Mesendoderm (in vitro differentiated cells): ENCODE measurements at regions not wholly inside any gene's neighbourhood (a gene's known extent, or its start where the extent isn't known, plus 50 kb on each side); places are given as distances from the start of the nearest gene placed in this dataset.

Experiments
- DNase-seq: peaks from one replicate; pipeline ENCODE4 v3.0.0; 2013
- H2AK5ac ChIP-seq: 2 replicates; pipeline ENCODE4 v1.6.1; 2013; ENCODE audit warnings: low read length, inconsistent platforms
- H2BK120ac ChIP-seq: 2 replicates; pipeline ENCODE4 v1.6.1; 2013; ENCODE audit warnings: low read depth, mild to moderate bottlenecking, low read length, moderate library complexity, mixed read lengths
- H2BK15ac ChIP-seq: replicated peaks from 2 replicates; pipeline ENCODE4 v1.6.1; 2013; ENCODE audit warnings: low read depth, mild to moderate bottlenecking, moderate library complexity
- H2BK5ac ChIP-seq: 2 replicates; pipeline ENCODE4 v1.6.1; 2013; ENCODE audit warnings: low read length, inconsistent platforms
- H3K18ac ChIP-seq: 2 replicates; pipeline ENCODE4 v1.6.1; 2013; ENCODE audit warnings: mild to moderate bottlenecking, low read length, mixed read lengths
- H3K23ac ChIP-seq: one replicate; pipeline ENCODE4 v1.6.1; 2013; ENCODE audit warnings: low read length
- H3K27ac ChIP-seq: 2 replicates; pipeline ENCODE4 v1.5.1; 2013; ENCODE audit warnings: low read depth, mild to moderate bottlenecking, inconsistent platforms, low read length, moderate library complexity
- H3K27me3 ChIP-seq: 2 replicates; pipeline ENCODE4 v1.6.1; 2013; ENCODE audit warnings: low read length, control low read depth, mild to moderate bottlenecking, inconsistent platforms; ENCODE audit not compliant: insufficient read depth, poor library complexity
- H3K36me3 ChIP-seq: 2 replicates; pipeline ENCODE4 v1.6.1; 2013; ENCODE audit warnings: low read length, inconsistent platforms; ENCODE audit not compliant: control insufficient read depth, insufficient read depth
- H3K4ac ChIP-seq: one replicate; pipeline ENCODE4 v1.6.1; 2013; ENCODE audit warnings: low read depth, mild to moderate bottlenecking, low read length, moderate library complexity
- H3K4me1 ChIP-seq: 2 replicates; pipeline ENCODE4 v1.6.1; 2013; ENCODE audit warnings: low read depth, low read length, inconsistent platforms; ENCODE audit not compliant: control insufficient read depth
- H3K4me2 ChIP-seq: 2 replicates; pipeline ENCODE4 v1.6.1; 2013; ENCODE audit warnings: low read length
- H3K4me3 ChIP-seq: 2 replicates; pipeline ENCODE4 v1.5.1; 2013; ENCODE audit warnings: mild to moderate bottlenecking, low read length
- H3K56ac ChIP-seq: one replicate; pipeline ENCODE4 v1.6.1; 2013; ENCODE audit warnings: low read length
- H3K79me1 ChIP-seq: 2 replicates; pipeline ENCODE4 v1.6.1; 2013; ENCODE audit warnings: low read length, inconsistent platforms
- H3K79me2 ChIP-seq: 2 replicates; pipeline ENCODE4 v1.6.1; 2013; ENCODE audit warnings: mild to moderate bottlenecking, low read length; ENCODE audit not compliant: control insufficient read depth, insufficient read depth
- H3K9ac ChIP-seq: 2 replicates; pipeline ENCODE4 v1.6.1; 2013; ENCODE audit warnings: low read length, inconsistent platforms
- H4K5ac ChIP-seq: one replicate; pipeline ENCODE4 v1.6.1; 2013; ENCODE audit warnings: low read length
- H4K8ac ChIP-seq: one replicate; pipeline ENCODE4 v1.6.1; 2013; ENCODE audit warnings: low read depth, mild to moderate bottlenecking, control low read depth, low read length, moderate library complexity
- WGBS: extraction: QIAGEN DNeasy Blood & Tissue Kit; methylation state at CpG from one replicate; pipeline ENCODE4 v1.1.7; 2013; ENCODE audit warnings: low lambda C conversion rate, missing lambda C conversion rate; ENCODE audit not compliant: insufficient coverage; ENCODE audit errors: extremely low coverage; 5-methylcytosine and 5-hydroxymethylcytosine counted together

GRCh38 chr3:180177255-180177654 is 140.5 kb upstream of the PEX5L start:
- no peak for DNase-seq
- Histone ChIP-seq H3K18ac (no peak overlapping the region), H3K4me2 (no peak overlapping the region), H3K79me1 (no peaks in the 10 kb centered on the region), H3K4me3 (no peak overlapping the region), H2AK5ac (no peak overlapping the region), H4K5ac (no peak overlapping the region), H3K36me3 (no peaks in the 10 kb centered on the region), H2BK15ac (no peak overlapping the region), H3K27ac (no peak overlapping the region), H3K23ac (no peak overlapping the region), H3K27me3 (no peaks in the 10 kb centered on the region), H3K9ac (no peak overlapping the region), H2BK120ac (no peak overlapping the region), H3K4me1 (no peaks in the 10 kb centered on the region), H4K8ac (no peak overlapping the region), H3K79me2 (no peaks in the 10 kb centered on the region), H2BK5ac (no peak overlapping the region), H3K56ac (no peak overlapping the region), H3K4ac (no peak overlapping the region)
- no CpG with 5 or more reads among the region's 4 CpGs for WGBS

- no peak overlapping the region for H2BK15ac ChIP-seq
Measured at GRCh38 chr3:180179562-180179961, 142.8 kb upstream of the PEX5L start.

GRCh38 chr3:180180795-180181194 is 144.1 kb upstream of the PEX5L start:
- Histone ChIP-seq H3K79me1 (no peaks in the 10 kb centered on the region), H3K79me2 (no peaks in the 10 kb centered on the region), H2BK15ac (no peak overlapping the region), H3K9ac (no peak overlapping the region), H2BK5ac (no peak overlapping the region), H3K36me3 (no peaks in the 10 kb centered on the region), H3K27ac (no peak overlapping the region), H3K18ac (no peak overlapping the region), H3K27me3 (no peaks in the 10 kb centered on the region), H3K4me1 (no peaks in the 10 kb centered on the region), H3K4ac (no peak overlapping the region), H2AK5ac (no peak overlapping the region), H3K4me3 (no peak overlapping the region), H3K56ac (no peak overlapping the region), H4K5ac (no peak overlapping the region), H4K8ac (no peak overlapping the region), H3K23ac (no peak overlapping the region), H2BK120ac (no peak overlapping the region), H3K4me2 (no peak overlapping the region)
- no peak for DNase-seq
- no CpG with 5 or more reads among the region's 3 CpGs for WGBS

More at GRCh38 chr3:180179562-180179961, 142.8 kb upstream of the PEX5L start:
- H3K79me2 ChIP-seq, result no peaks in the 10 kb centered on the region
- H3K23ac ChIP-seq, result no peak overlapping the region
- no peak overlapping the region for H3K4ac ChIP-seq
- no peaks in the 10 kb centered on the region for H3K27me3 ChIP-seq
- H3K9ac ChIP-seq, result no peak overlapping the region
- no peak overlapping the region for H4K8ac ChIP-seq
- H3K4me1 ChIP-seq, result no peaks in the 10 kb centered on the region
- H3K4me3 ChIP-seq, result no peak overlapping the region
- H3K18ac ChIP-seq, result no peak overlapping the region
- no peaks in the 10 kb centered on the region for H3K36me3 ChIP-seq
- H3K79me1 ChIP-seq, result no peaks in the 10 kb centered on the region
- H3K56ac ChIP-seq, result no peak overlapping the region
- DNase-seq, result peak; percentile 46
- WGBS, result no CpG with 5 or more reads among the region's 2 CpGs
- no peak overlapping the region for H3K4me2 ChIP-seq
- no peak overlapping the region for H2BK5ac ChIP-seq
- H2BK120ac ChIP-seq, result no peak overlapping the region
- no peak overlapping the region for H2AK5ac ChIP-seq
- no peak overlapping the region for H3K27ac ChIP-seq
- no peak overlapping the region for H4K5ac ChIP-seq

GRCh38 chr3:180181387-180181786 is 144.7 kb upstream of the PEX5L start:
- no peak overlapping the region for H3K27ac ChIP-seq
- H3K23ac ChIP-seq, result no peak overlapping the region
- H3K79me2 ChIP-seq, result no peaks in the 10 kb centered on the region
- H3K9ac ChIP-seq, result no peak overlapping the region
- H4K5ac ChIP-seq, result no peak overlapping the region
- H3K4ac ChIP-seq, result no peak overlapping the region
- H3K36me3 ChIP-seq, result no peaks in the 10 kb centered on the region
- H3K18ac ChIP-seq, result no peak overlapping the region
- no peak for DNase-seq
- H3K56ac ChIP-seq, result no peak overlapping the region
- H3K4me3 ChIP-seq, result no peak overlapping the region
- H4K8ac ChIP-seq, result no peak overlapping the region
- H2BK15ac ChIP-seq, result no peak overlapping the region
- no peaks in the 10 kb centered on the region for H3K27me3 ChIP-seq
- no peak overlapping the region for H3K4me2 ChIP-seq
- no peaks in the 10 kb centered on the region for H3K79me1 ChIP-seq
- H2BK5ac ChIP-seq, result no peak overlapping the region
- no peak overlapping the region for H2BK120ac ChIP-seq
- H2AK5ac ChIP-seq, result no peak overlapping the region
- H3K4me1 ChIP-seq, result no peaks in the 10 kb centered on the region

GRCh38 chr3:180183346-180183745 is 146.6 kb upstream of the PEX5L start:
- no peaks in the 10 kb centered on the region for H3K79me2 ChIP-seq
- H3K4ac ChIP-seq, result no peak overlapping the region
- no peak overlapping the region for H2BK120ac ChIP-seq
- no peak overlapping the region for H2BK15ac ChIP-seq
- H3K36me3 ChIP-seq, result no peaks in the 10 kb centered on the region
- H3K4me2 ChIP-seq, result no peak overlapping the region
- no peak overlapping the region for H4K8ac ChIP-seq
- no peak overlapping the region for H3K4me3 ChIP-seq
- no peak overlapping the region for H3K9ac ChIP-seq
- H3K23ac ChIP-seq, result no peak overlapping the region
- no CpG with 5 or more reads among the region's 3 CpGs for WGBS
- H2BK5ac ChIP-seq, result no peak overlapping the region
- H3K56ac ChIP-seq, result no peak overlapping the region
- H3K27me3 ChIP-seq, result no peaks in the 10 kb centered on the region
- no peaks in the 10 kb centered on the region for H3K4me1 ChIP-seq
- no peak overlapping the region for H4K5ac ChIP-seq
- DNase-seq, result no peak
- H2AK5ac ChIP-seq, result no peak overlapping the region
- H3K27ac ChIP-seq, result no peak overlapping the region
- no peak overlapping the region for H3K18ac ChIP-seq
- H3K79me1 ChIP-seq, result no peaks in the 10 kb centered on the region

- Histone ChIP-seq H3K79me2 (no peaks in the 10 kb centered on the region), H3K4ac (no peak overlapping the region), H2BK5ac (no peak overlapping the region), H3K79me1 (no peaks in the 10 kb centered on the region), H3K27me3 (no peaks in the 10 kb centered on the region), H2BK15ac (no peak overlapping the region), H2BK120ac (no peak overlapping the region), H3K4me3 (no peak overlapping the region), H4K5ac (no peak overlapping the region), H3K36me3 (no peaks in the 10 kb centered on the region), H3K4me2 (no peak overlapping the region), H3K18ac (no peak overlapping the region), H3K56ac (no peak overlapping the region), H3K9ac (no peak overlapping the region), H2AK5ac (no peak overlapping the region), H3K23ac (no peak overlapping the region), H3K27ac (no peak overlapping the region), H4K8ac (no peak overlapping the region), H3K4me1 (no peaks in the 10 kb centered on the region)
- no peak for DNase-seq
- no CpG with 5 or more reads among the region's 2 CpGs for WGBS
Measured at GRCh38 chr3:180184816-180185215, 148.1 kb upstream of the PEX5L start.
